SK-N-SH (cell line): ENCODE measurements at regions not wholly inside any gene's neighbourhood (a gene's known extent, or its start where the extent isn't known, plus 50 kb on each side); places are given as distances from the start of the nearest gene placed in this dataset.
A peak's percentile ranks its signal among the peaks of the same experiment; 100 is the strongest.

Experiments used
- CTCF ChIA-PET: fragments of 300-600, 350-600 bp; formaldehyde crosslinking; extraction: SDS; loops from one replicate; lab custom pipeline; 2021; lab: Yijun Ruan, JAX
- POLR2A ChIA-PET: fragments of 350-600 bp; sonication (Branson Sonifier 250); formaldehyde crosslinking; extraction: SDS; loops from one replicate; lab custom pipeline; 2020; ENCODE audit warnings: antibody characterized with exemption, inconsistent platforms; lab: Yijun Ruan, JAX
- DNase-seq: peaks from one replicate; pipeline ENCODE4 v3.0.0; 2012
- H2AFZ ChIP-seq: fragments of 200-600 bp; sonication (generic); 2 replicates; pipeline ENCODE4 v1.8.1; 2016; ENCODE audit warnings: antibody characterized with exemption, mild to moderate bottlenecking, low read depth
- H3F3A ChIP-seq: fragments of 200-600 bp; sonication (generic); replicated peaks from 2 replicates; pipeline ENCODE3; 2016; ENCODE audit warnings: antibody characterized with exemption, mild to moderate bottlenecking; ENCODE audit not compliant: insufficient read depth
- H3K27ac ChIP-seq, 2 experiments: fragments of 200-500 bp in 1 of 2; fragments of 200-600 bp in 1 of 2; sonication (Bioruptor generic) in 1 of 2; sonication (generic), shearing (Covaris generic) in 1 of 2; 2 replicates each; pipeline versions ENCODE4 v1.5.1 to v1.6.1; 2014 to 2016; ENCODE audit warnings: low read depth in 2 of 2, inconsistent platforms in 1 of 2, low read length in 1 of 2, mild to moderate bottlenecking in 1 of 2, mixed read lengths in 1 of 2
- H3K27me3 ChIP-seq: fragments of 200-600 bp; sonication (generic), shearing (Covaris generic); 2 replicates; pipeline ENCODE4 v1.6.1; 2016; ENCODE audit warnings: mixed run types; ENCODE audit not compliant: insufficient read depth
- H3K36me3 ChIP-seq, 2 experiments: fragments of 200-500 bp in 1 of 2; fragments of 200-600 bp in 1 of 2; sonication (Bioruptor generic) in 1 of 2; sonication (generic) in 1 of 2; replicated peaks in 1 of 2; 2 replicates each; pipeline versions ENCODE3 to v1.5.1; 2014 to 2016; ENCODE audit warnings: low read length in 1 of 2, mild to moderate bottlenecking in 1 of 2; ENCODE audit not compliant: insufficient read depth in 2 of 2, control insufficient read depth in 1 of 2
- H3K4me1 ChIP-seq, 2 experiments: fragments of 200-500 bp in 1 of 2; fragments of 200-600 bp in 1 of 2; sonication (Bioruptor generic) in 1 of 2; sonication (generic), shearing (Covaris generic) in 1 of 2; 2 replicates each; pipeline versions ENCODE4 v1.5.1 to v1.6.1; 2014 to 2016; ENCODE audit warnings: low read depth in 1 of 2, low read length in 1 of 2, mixed run types in 1 of 2; ENCODE audit not compliant: insufficient read depth in 2 of 2, control insufficient read depth in 1 of 2
- H3K4me2 ChIP-seq: fragments of 200-600 bp; sonication (generic), shearing (Covaris generic); 2 replicates; pipeline ENCODE4 v1.6.1; 2017; ENCODE audit warnings: mixed run types
- H3K4me3 ChIP-seq, 2 experiments: fragments of 200-500 bp in 1 of 2; fragments of 200-600 bp in 1 of 2; sonication (Bioruptor generic) in 1 of 2; sonication (generic), shearing (Covaris generic) in 1 of 2; 2 replicates each; pipeline versions ENCODE4 v1.5.1 to v1.8.1; 2014 to 2016; ENCODE audit warnings: low read depth in 2 of 2, inconsistent platforms in 1 of 2, low read length in 1 of 2, mild to moderate bottlenecking in 1 of 2, mixed read lengths in 1 of 2, moderate library complexity in 1 of 2
- H3K79me2 ChIP-seq: fragments of 200-600 bp; sonication (generic); 2 replicates; pipeline ENCODE4 v1.8.1; 2017; ENCODE audit warnings: mild to moderate bottlenecking; ENCODE audit not compliant: insufficient read depth
- H3K9ac ChIP-seq: fragments of 200-600 bp; sonication (generic); 2 replicates; pipeline ENCODE4 v1.6.1; 2017; ENCODE audit warnings: mixed run types
- H3K9me2 ChIP-seq: fragments of 200-600 bp; sonication (generic); 2 replicates; pipeline ENCODE4 v1.6.1; 2017; ENCODE audit warnings: mixed run types
- H3K9me3 ChIP-seq: fragments of 200-600 bp; sonication (generic); 2 replicates; pipeline ENCODE4 v1.6.1; 2017; ENCODE audit warnings: mixed run types, mild to moderate bottlenecking, moderate library complexity
- H4K20me1 ChIP-seq: fragments of 200-600 bp; sonication (generic); 2 replicates; pipeline ENCODE4 v1.6.1; 2017; ENCODE audit warnings: mild to moderate bottlenecking, mixed run types; ENCODE audit not compliant: insufficient read depth
- CHD2 ChIP-seq: fragments of 150-350 bp; IDR thresholded peaks from 2 replicates; pipeline ENCODE4 v1.6.1; 2018; ENCODE audit warnings: low read length; ENCODE audit not compliant: partially characterized antibody
- ELF1 ChIP-seq: IDR thresholded peaks from 2 replicates; pipeline ENCODE4 v1.4.0; 2012
- EP300 ChIP-seq, 2 experiments: IDR thresholded peaks; 2 replicates each; pipeline versions ENCODE4 v1.4.0 to v1.6.1; 2012; ENCODE audit warnings: borderline replicate concordance in 1 of 2, low read depth in 1 of 2, low read length in 1 of 2
- EZH2phosphoT487 ChIP-seq: fragments of 200-600 bp; sonication (generic); IDR thresholded peaks from 2 replicates; pipeline ENCODE4 v1.6.1; 2017; ENCODE audit warnings: low read depth, mixed run types, mild to moderate bottlenecking, antibody characterized with exemption, moderate library complexity, borderline replicate concordance
- FOSL2 ChIP-seq: IDR thresholded peaks from 2 replicates; pipeline ENCODE4 v1.4.0; 2012; ENCODE audit warnings: low read depth, mild to moderate bottlenecking, moderate library complexity, borderline replicate concordance
- FOXM1 ChIP-seq: IDR thresholded peaks from 2 replicates; pipeline ENCODE4 v1.4.0; 2012; ENCODE audit warnings: low read depth, mild to moderate bottlenecking
- GABPA ChIP-seq: IDR thresholded peaks from 2 replicates; pipeline ENCODE4 v1.4.0; 2012; ENCODE audit warnings: low read depth, mild to moderate bottlenecking
- GATA2 ChIP-seq: sonication (generic); formaldehyde crosslinking; IDR thresholded peaks from 2 replicates; pipeline ENCODE4 v1.5.0; 2020; ENCODE audit warnings: mild to moderate bottlenecking, missing genetic modification reagents
- IRF3 ChIP-seq: fragments of 150-350 bp; IDR thresholded peaks from 2 replicates; pipeline ENCODE4 v1.6.1; 2016; ENCODE audit warnings: mild to moderate bottlenecking, low read depth, low read length
- JUND ChIP-seq: IDR thresholded peaks from 2 replicates; pipeline ENCODE4 v1.4.0; 2012
- MAX ChIP-seq: IDR thresholded peaks from 2 replicates; pipeline ENCODE4 v1.4.0; 2012; ENCODE audit warnings: low read depth
- MXI1 ChIP-seq: IDR thresholded peaks from 2 replicates; pipeline ENCODE4 v1.6.1; 2012; ENCODE audit warnings: mild to moderate bottlenecking, low read depth, low read length, improper control_type of control experiment
- NRF1 ChIP-seq: IDR thresholded peaks from 2 replicates; pipeline ENCODE4 v1.6.1; 2012; ENCODE audit warnings: low read depth, mild to moderate bottlenecking, low read length
- PBX3 ChIP-seq: IDR thresholded peaks from 2 replicates; pipeline ENCODE4; 2012
- RAD21 ChIP-seq: IDR thresholded peaks from 2 replicates; pipeline ENCODE4 v1.6.1; 2012; ENCODE audit warnings: mild to moderate bottlenecking, low read length
- RXRA ChIP-seq: IDR thresholded peaks from 2 replicates; pipeline ENCODE4 v1.4.0; 2012; ENCODE audit warnings: low read depth, mild to moderate bottlenecking, borderline replicate concordance
- SIN3A ChIP-seq: IDR thresholded peaks from 2 replicates; pipeline ENCODE4 v1.6.1; 2012; ENCODE audit warnings: low read depth, mild to moderate bottlenecking, low read length, moderate library complexity, borderline replicate concordance
- TAF1 ChIP-seq: IDR thresholded peaks from 2 replicates; pipeline ENCODE4 v1.6.1; 2012; ENCODE audit warnings: low read depth, mild to moderate bottlenecking, low read length, moderate library complexity, borderline replicate concordance
- TEAD4 ChIP-seq: IDR thresholded peaks from 2 replicates; pipeline ENCODE4 v1.4.0; 2012; ENCODE audit warnings: mild to moderate bottlenecking, borderline replicate concordance; ENCODE audit not compliant: insufficient read depth
- USF2 ChIP-seq: fragments of 150-350 bp; IDR thresholded peaks from 2 replicates; pipeline ENCODE4 v1.6.1; 2017; ENCODE audit warnings: antibody characterized with exemption, low read length, low read depth, borderline replicate concordance
- ZBTB33 ChIP-seq: IDR thresholded peaks from 2 replicates; pipeline ENCODE4 v1.4.0; 2012; ENCODE audit warnings: low read depth, borderline replicate concordance
- WGBS: methylation state at CpG from one replicate; pipeline ENCODE4 v1.1.6; 2017; ENCODE audit warnings: low lambda C conversion rate; 5-methylcytosine and 5-hydroxymethylcytosine counted together

- Histone ChIP-seq H3F3A (peaks cover 6% of the 10 kb centered on the region), H2AFZ (no peak overlapping the region), H4K20me1 (no peaks in the 10 kb centered on the region), H3K4me3 (no peak overlapping the region), H3K9me2 (peaks cover 3% of the 10 kb centered on the region; the same call in 1 of the 2 replicates), H3K27ac (no peak overlapping the region), H3K9me3 (no peaks in the 10 kb centered on the region), H3K9ac (no peak overlapping the region), H3K4me1 (peaks cover 3 to 8% of the 10 kb centered on the region in 2 experiments; a peak in 3 of 4 replicates), H3K36me3 (no peaks in the 10 kb centered on the region), H3K4me2 (no peak overlapping the region), H3K79me2 (no peaks in the 10 kb centered on the region), H3K27me3 (no peaks in the 10 kb centered on the region)
- TF ChIP-seq MXI1: no peak
- TF ChIP-seq GATA2 (CRISPR knock-in tag): no peak
- TF ChIP-seq JUND: no peak
- no peak for TF ChIP-seq EP300 (IDR thresholded peaks at IDR 0.05; ENCODE audit: borderline replicate concordance in 1 of 2, low read depth in 1 of 2, low read length in 1 of 2)
- TF ChIP-seq ZBTB33: no peak
- peak; percentile 31; the same call in 1 of the 2 replicates for TF ChIP-seq PBX3
- TF ChIP-seq TEAD4: no peak
- ChIA-PET CTCF (interaction anchor here (0.9 kb wide), 1 partner anchor 28 kb away, joined by 3 read pairs; no protein-coding TSS in a partner anchor), POLR2A (no interaction called here)
- 92% methylated on average over 2 of the region's 2 CpGs for WGBS
- no peak for DNase-seq
Observed at GRCh38 chr4:173807347-173807746, 277.3 kb upstream of the HAND2 start.

GRCh38 chr4:173805884-173806283 lies 275.9 kb upstream of the HAND2 start:
- no peak overlapping the region for H3K4me2 ChIP-seq
- H3K4me3 ChIP-seq: no peak overlapping the region
- H3K36me3 ChIP-seq: no peaks in the 10 kb centered on the region
- ChIA-PET POLR2A (no interaction called here), CTCF (no interaction called here)
- no peaks in the 10 kb centered on the region for H3K9me3 ChIP-seq
- H3K79me2 ChIP-seq: no peaks in the 10 kb centered on the region
- peaks cover 3 to 15% of the 10 kb centered on the region in 2 experiments; a peak in 3 of 4 replicates for H3K4me1 ChIP-seq
- H2AFZ ChIP-seq: no peak overlapping the region
- H3K27ac ChIP-seq: no peak overlapping the region
- no peak for TF ChIP-seq USF2
- no peak for TF ChIP-seq MXI1
- no peak for TF ChIP-seq SIN3A
- no peak for TF ChIP-seq FOXM1
- no peak for TF ChIP-seq MAX
- no peak for TF ChIP-seq GATA2 (CRISPR knock-in tag)
- TF ChIP-seq EP300 (IDR thresholded peaks at IDR 0.05; ENCODE audit: borderline replicate concordance in 1 of 2, low read depth in 1 of 2, low read length in 1 of 2): no peak
- TF ChIP-seq NRF1: no peak
- no peak for TF ChIP-seq RXRA
- TF ChIP-seq RAD21: no peak
- no peak for TF ChIP-seq FOSL2
- TF ChIP-seq TEAD4: no peak
- no peak for TF ChIP-seq TAF1
- TF ChIP-seq CHD2: no peak
- TF ChIP-seq GABPA: no peak
- no peak for TF ChIP-seq EZH2phosphoT487
- TF ChIP-seq ELF1: no peak
- TF ChIP-seq IRF3: no peak
- H3K9ac ChIP-seq: no peak overlapping the region
- H3K27me3 ChIP-seq: no peaks in the 10 kb centered on the region
- peaks cover 6% of the 10 kb centered on the region for H3F3A ChIP-seq
- H4K20me1 ChIP-seq: no peaks in the 10 kb centered on the region
- no peak for DNase-seq
- 93% methylated on average over 1 of the region's 1 CpG for WGBS
- H3K9me2 ChIP-seq: peaks cover 3% of the 10 kb centered on the region; the same call in 1 of the 2 replicates
